CD14-positive monocyte (primary cell): ENCODE measurements at regions not wholly inside any gene's neighbourhood (a gene's known extent, or its start where the extent isn't known, plus 50 kb on each side); places are given as distances from the start of the nearest gene placed in this dataset.

Source experiments
- DNase-seq, 3 donors: peaks; one replicate each; pipeline ENCODE4 v3.0.0-alpha.2; 2011 to 2022
- H2AFZ ChIP-seq: 2 replicates; pipeline ENCODE4 v1.6.0; 2012; ENCODE audit warnings: mild to moderate bottlenecking, low read depth, low read length, inconsistent platforms; ENCODE audit not compliant: insufficient read depth, poor library complexity, severe bottlenecking
- H3K27ac ChIP-seq, 2 donors: 1 replicate in 1 of 2; 2 replicates in 1 of 2; pipeline ENCODE4 v1.5.1; 2012 to 2013; ENCODE audit warnings: low read length in 2 of 2, control low read depth in 1 of 2, inconsistent platforms in 1 of 2, low read depth in 1 of 2, mild to moderate bottlenecking in 1 of 2
- H3K27me3 ChIP-seq, 2 donors: one replicate each; pipeline versions ENCODE4 v1.6.0 to v1.6.1; 2011 to 2013; ENCODE audit warnings: low read length in 2 of 2; ENCODE audit not compliant: control insufficient read depth in 2 of 2, insufficient read depth in 2 of 2
- H3K36me3 ChIP-seq, 2 donors: replicated peaks in 1 of 2; 1 replicate in 1 of 2; 2 replicates in 1 of 2; pipeline versions ENCODE4 v1.5.1 to v1.6.1; 2012 to 2013; ENCODE audit warnings: low read length in 2 of 2, control low read depth in 1 of 2, inconsistent platforms in 1 of 2, mild to moderate bottlenecking in 1 of 2; ENCODE audit not compliant: insufficient read depth in 2 of 2, control insufficient read depth in 1 of 2
- H3K4me1 ChIP-seq, 2 donors: 1 replicate in 1 of 2; 2 replicates in 1 of 2; pipeline versions ENCODE4 v1.5.1 to v1.6.1; 2012 to 2013; ENCODE audit warnings: low read length in 2 of 2, control low read depth in 1 of 2, inconsistent platforms in 1 of 2, mild to moderate bottlenecking in 1 of 2, moderate library complexity in 1 of 2; ENCODE audit not compliant: insufficient read depth in 2 of 2, control insufficient read depth in 1 of 2
- H3K4me2 ChIP-seq: replicated peaks from 2 replicates; pipeline ENCODE3; 2012; ENCODE audit warnings: low read length, moderate library complexity, mild to moderate bottlenecking; ENCODE audit not compliant: poor library complexity, severe bottlenecking; ENCODE audit errors: extremely low read depth
- H3K4me3 ChIP-seq, 3 experiments: fragments of 200-600 bp in 1 of 3; sonication (generic) in 1 of 3; replicated peaks in 1 of 3; 1 replicate in 2 of 3; 2 replicates in 1 of 3; pipeline ENCODE4 v1.5.1; 2011 to 2013; ENCODE audit warnings: low read length in 3 of 3, mild to moderate bottlenecking in 3 of 3, control low read depth in 2 of 3, low read depth in 2 of 3, inconsistent platforms in 1 of 3, moderate library complexity in 1 of 3
- H3K79me2 ChIP-seq: 2 replicates; pipeline ENCODE4 v1.6.0; 2012; ENCODE audit warnings: mild to moderate bottlenecking, control low read depth, inconsistent platforms, low read length, moderate library complexity; ENCODE audit not compliant: insufficient read depth
- H3K9ac ChIP-seq: 2 replicates; pipeline ENCODE4 v1.6.0; 2017; ENCODE audit warnings: low read length, mild to moderate bottlenecking; ENCODE audit not compliant: insufficient read depth, poor library complexity, severe bottlenecking
- H3K9me3 ChIP-seq, 2 donors: replicated peaks in 1 of 2; 1 replicate in 1 of 2; 2 replicates in 1 of 2; pipeline versions ENCODE4 v1.5.1 to v1.6.1; 2012 to 2013; ENCODE audit warnings: low read length in 2 of 2, control low read depth in 1 of 2; ENCODE audit not compliant: control insufficient read depth in 1 of 2, insufficient read depth in 1 of 2
- H4K20me1 ChIP-seq: 2 replicates; pipeline ENCODE4 v1.6.0; 2012; ENCODE audit warnings: mild to moderate bottlenecking, low read length, control low read depth, moderate library complexity; ENCODE audit not compliant: insufficient read depth
- H3K27ac Mint-ChIP-seq, 7 donors: one replicate each; pipeline ENCODE4 v1.8.0; 2020; ENCODE audit warnings: mild to moderate bottlenecking in 7 of 7, mixed read lengths in 7 of 7, moderate library complexity in 6 of 7, inconsistent platforms in 2 of 7
- H3K27me3 Mint-ChIP-seq, 3 donors: one replicate each; pipeline ENCODE4 v1.8.0; 2021 to 2022; ENCODE audit warnings: low read depth in 3 of 3, mild to moderate bottlenecking in 3 of 3, mixed read lengths in 3 of 3, moderate library complexity in 3 of 3, inconsistent platforms in 1 of 3
- H3K36me3 Mint-ChIP-seq, 2 donors: one replicate each; pipeline ENCODE4 v1.8.0; 2020; ENCODE audit warnings: mixed read lengths in 2 of 2, inconsistent platforms in 1 of 2, mild to moderate bottlenecking in 1 of 2
- H3K4me1 Mint-ChIP-seq: one replicate; pipeline ENCODE4 v1.8.0; 2020; ENCODE audit warnings: mild to moderate bottlenecking, mixed read lengths
- H3K4me3 Mint-ChIP-seq, 2 donors: one replicate each; pipeline ENCODE4 v1.8.0; 2020; ENCODE audit warnings: mild to moderate bottlenecking in 2 of 2, mixed read lengths in 2 of 2, moderate library complexity in 1 of 2
- H3K9me3 Mint-ChIP-seq, 7 donors: one replicate each; pipeline ENCODE4 v1.8.0; 2020 to 2022; ENCODE audit warnings: mixed read lengths in 7 of 7, mild to moderate bottlenecking in 6 of 7, moderate library complexity in 6 of 7, inconsistent platforms in 2 of 7
- WGBS: methylation state at CpG from one replicate; pipeline ENCODE4 v1.1.5; 2013; ENCODE audit warnings: missing lambda C conversion rate; ENCODE audit not compliant: insufficient coverage; 5-methylcytosine and 5-hydroxymethylcytosine counted together
- intact Hi-C, 2 donors: fragments of 100-400 bp; cut with micrococcal nuclease; formaldehyde crosslinking; loops; one replicate each; pipeline versions ENCODE4 v1.15.0 to v1.15.1; 2023
- TF ChIP-seq, protein P1 (sequence below): fragments of 200-600 bp; IDR thresholded peaks from one replicate; pipeline ENCODE4 v1.8.0; 2022; ENCODE audit warnings: antibody characterized with exemption, mild to moderate bottlenecking

DNA sequence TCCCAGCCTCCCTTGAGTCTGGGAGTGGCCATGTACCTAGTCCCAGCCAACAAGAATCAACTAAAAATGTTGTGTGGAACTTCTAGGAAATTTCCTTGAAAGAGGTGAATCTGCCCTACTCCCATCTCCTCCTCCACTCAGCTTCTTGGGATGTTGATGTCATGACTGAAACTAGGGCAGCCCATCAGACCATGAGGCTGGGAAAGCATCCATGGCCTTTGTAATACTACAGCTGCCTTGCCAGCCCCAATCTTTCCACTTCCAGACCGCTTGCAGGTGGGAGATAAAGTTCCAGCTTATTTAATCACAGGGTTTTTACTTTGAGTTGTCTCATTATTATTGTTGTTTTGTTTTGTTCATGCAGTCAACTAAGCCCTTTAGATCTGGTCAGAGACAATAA lies 170.3 kb upstream of the LMNTD1 start:
- intact Hi-C loops, result no loop called here

DNA sequence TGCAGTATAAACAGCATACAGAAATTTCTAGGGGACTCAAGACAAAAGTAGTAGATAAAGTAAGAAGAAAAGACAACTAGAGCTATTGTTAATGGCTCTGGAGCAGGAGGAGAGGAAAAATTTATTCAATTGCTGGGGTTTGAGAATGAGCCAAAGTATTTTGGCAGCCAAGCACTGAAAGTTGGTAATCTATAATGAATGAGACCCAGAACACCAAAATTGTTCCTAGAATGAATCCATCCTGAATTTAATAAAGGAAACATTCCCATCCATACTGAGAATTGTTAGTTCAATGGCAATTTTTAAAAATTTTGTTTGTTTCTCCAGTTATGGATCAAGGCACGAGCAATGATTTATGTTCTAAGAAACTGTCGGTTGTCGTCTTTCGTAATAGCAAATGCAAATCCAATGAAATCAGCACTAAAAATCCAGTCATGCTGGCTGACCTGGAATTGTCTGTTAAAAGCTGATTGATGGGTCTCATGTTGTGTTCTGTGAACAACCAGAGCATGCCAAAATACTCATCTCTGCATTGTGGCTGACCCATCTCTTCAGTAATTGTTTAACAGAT lies 170.9 kb upstream of the LMNTD1 start:
- no peaks in the 10 kb centered on the region for H3K36me3 ChIP-seq
- H2AFZ ChIP-seq, result no peak overlapping the region
- no peak overlapping the region for H3K9ac ChIP-seq
- H3K4me3 Mint-ChIP-seq, result no peak overlapping the region
- H3K4me1 Mint-ChIP-seq, result no peaks in the 10 kb centered on the region
- no peaks in the 10 kb centered on the region for H3K27me3 Mint-ChIP-seq
- H3K9me3 ChIP-seq, result peaks cover 0 to 5% of the 10 kb centered on the region in 2 donors
- H3K4me1 ChIP-seq, result no peaks in the 10 kb centered on the region
- H4K20me1 ChIP-seq, result no peaks in the 10 kb centered on the region
- no peaks in the 10 kb centered on the region for H3K36me3 Mint-ChIP-seq
- intact Hi-C loops, result no loop called here
- H3K79me2 ChIP-seq, result no peaks in the 10 kb centered on the region
- DNase-seq, result no peak
- TF ChIP-seq, protein P1, sequence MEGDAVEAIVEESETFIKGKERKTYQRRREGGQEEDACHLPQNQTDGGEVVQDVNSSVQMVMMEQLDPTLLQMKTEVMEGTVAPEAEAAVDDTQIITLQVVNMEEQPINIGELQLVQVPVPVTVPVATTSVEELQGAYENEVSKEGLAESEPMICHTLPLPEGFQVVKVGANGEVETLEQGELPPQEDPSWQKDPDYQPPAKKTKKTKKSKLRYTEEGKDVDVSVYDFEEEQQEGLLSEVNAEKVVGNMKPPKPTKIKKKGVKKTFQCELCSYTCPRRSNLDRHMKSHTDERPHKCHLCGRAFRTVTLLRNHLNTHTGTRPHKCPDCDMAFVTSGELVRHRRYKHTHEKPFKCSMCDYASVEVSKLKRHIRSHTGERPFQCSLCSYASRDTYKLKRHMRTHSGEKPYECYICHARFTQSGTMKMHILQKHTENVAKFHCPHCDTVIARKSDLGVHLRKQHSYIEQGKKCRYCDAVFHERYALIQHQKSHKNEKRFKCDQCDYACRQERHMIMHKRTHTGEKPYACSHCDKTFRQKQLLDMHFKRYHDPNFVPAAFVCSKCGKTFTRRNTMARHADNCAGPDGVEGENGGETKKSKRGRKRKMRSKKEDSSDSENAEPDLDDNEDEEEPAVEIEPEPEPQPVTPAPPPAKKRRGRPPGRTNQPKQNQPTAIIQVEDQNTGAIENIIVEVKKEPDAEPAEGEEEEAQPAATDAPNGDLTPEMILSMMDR, result no peak
- no peak overlapping the region for H3K4me2 ChIP-seq
- no peaks in the 10 kb centered on the region for H3K27me3 ChIP-seq
- H3K27ac ChIP-seq, result no peak overlapping the region
- H3K9me3 Mint-ChIP-seq, result peaks cover 3 to 9% (median 5%) of the 10 kb centered on the region in 7 donors
- WGBS, result no CpG with 5 or more reads among the region's 4 CpGs
- H3K27ac Mint-ChIP-seq, result no peak overlapping the region
- H3K4me3 ChIP-seq, result no peak overlapping the region

More for the DNA sequence above, 170.3 kb upstream of the LMNTD1 start:
- no peaks in the 10 kb centered on the region for H3K4me1 ChIP-seq
- Mint-ChIP-seq H3K27ac (no peak overlapping the region), H3K4me3 (no peak overlapping the region), H3K9me3 (peaks cover 3 to 9% (median 8%) of the 10 kb centered on the region in 7 donors), H3K36me3 (no peaks in the 10 kb centered on the region), H3K4me1 (no peaks in the 10 kb centered on the region), H3K27me3 (no peaks in the 10 kb centered on the region)
- TF ChIP-seq, protein P1, result no peak
- H2AFZ ChIP-seq, result no peak overlapping the region
- H3K4me3 ChIP-seq, result no peak overlapping the region
- no peaks in the 10 kb centered on the region for H4K20me1 ChIP-seq
- no peaks in the 10 kb centered on the region for H3K36me3 ChIP-seq
- H3K27me3 ChIP-seq, result no peaks in the 10 kb centered on the region
- H3K4me2 ChIP-seq, result no peak overlapping the region
- WGBS, result no CpG with 5 or more reads among the region's 1 CpG
- no peak overlapping the region for H3K27ac ChIP-seq
- peaks cover 0 to 5% of the 10 kb centered on the region in 2 donors for H3K9me3 ChIP-seq
- H3K79me2 ChIP-seq, result no peaks in the 10 kb centered on the region
- H3K9ac ChIP-seq, result no peak overlapping the region
- DNase-seq, result no peak
